ENCODE measurements at regions not wholly inside any gene's neighbourhood (a gene's known extent, or its start where the extent isn't known, plus 50 kb on each side); places are given as distances from the start of the nearest gene placed in this dataset.

DNA sequence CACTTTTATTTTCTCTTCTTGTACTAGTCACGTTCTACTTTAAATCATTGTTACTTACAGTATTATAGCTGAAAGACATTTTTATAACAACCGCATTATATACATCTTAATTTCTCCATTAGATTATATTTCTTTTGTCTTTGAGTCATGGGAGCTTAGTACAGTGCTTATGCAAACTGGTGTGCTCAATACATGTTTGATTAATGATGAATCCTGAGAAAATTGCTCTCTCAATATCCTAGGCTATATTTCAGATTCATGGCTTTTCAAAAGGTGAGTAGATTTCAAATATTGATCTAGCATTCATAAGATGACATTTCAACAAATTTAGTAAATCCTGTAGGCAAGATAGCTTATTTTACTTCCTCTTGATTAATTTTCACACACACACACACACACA, 102.2 kb upstream of the FST start:
- TF ChIP-seq CTCF (IDR thresholded peaks at IDR 0.05; ENCODE audit: low read depth, low read length) = no peak
- TF ChIP-seq EZH2phosphoT487 (IDR thresholded peaks at IDR 0.05; ENCODE audit: low read depth) = no peak
